Epithelial cell of esophagus (primary cell): ENCODE measurements at regions not wholly inside any gene's neighbourhood (a gene's known extent, or its start where the extent isn't known, plus 50 kb on each side); places are given as distances from the start of the nearest gene placed in this dataset.

Source experiments
- DNase-seq: peaks from one replicate; pipeline ENCODE4 v3.0.0; 2010; ENCODE audit warnings: low read depth
- H3K4me3 ChIP-seq: 2 replicates; pipeline ENCODE4 v1.5.1; 2011; ENCODE audit warnings: mild to moderate bottlenecking, low read length, control low read depth
- TF ChIP-seq, protein P1 (sequence below): IDR thresholded peaks from 2 replicates; pipeline ENCODE4 v1.5.1; 2011; ENCODE audit warnings: low read depth, mild to moderate bottlenecking, low read length, control low read depth, inconsistent platforms; ENCODE audit not compliant: insufficient read depth; ENCODE audit errors: missing control alignments

DNA sequence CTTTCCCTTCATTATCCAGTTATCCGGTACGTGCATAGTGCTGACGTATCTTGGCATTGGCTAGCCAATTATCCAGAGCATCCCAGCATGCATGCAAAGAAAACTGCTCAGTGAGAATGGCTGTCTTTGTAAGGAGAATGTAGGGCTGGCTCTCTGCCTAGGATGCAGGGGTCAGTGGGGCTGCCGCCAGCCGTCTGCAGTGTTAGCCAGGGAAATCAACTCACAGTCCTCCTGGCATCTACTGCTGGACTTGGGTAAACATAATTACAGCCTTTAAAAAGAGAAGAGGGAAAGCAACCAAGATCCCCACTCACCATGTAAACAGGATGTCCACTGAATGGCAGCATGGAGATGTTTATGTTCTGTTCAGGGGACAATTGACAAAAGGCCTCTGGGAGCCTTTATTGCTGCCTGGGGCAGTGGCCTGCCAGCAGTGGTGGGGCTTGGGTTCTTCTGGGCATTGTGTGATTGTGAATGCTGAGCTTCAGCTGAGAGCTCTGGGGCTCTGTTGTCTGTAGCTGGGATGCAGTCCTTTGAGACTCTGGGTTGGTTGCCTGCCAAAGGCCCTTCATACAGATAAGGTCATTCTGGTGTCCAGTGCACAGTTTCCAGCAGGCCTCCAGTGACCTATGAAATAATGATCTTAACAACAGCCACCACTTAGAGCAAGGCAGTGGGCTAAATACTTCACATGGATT, 121.8 kb downstream of the TBC1D30 start:
- DNase-seq = no peak
- TF ChIP-seq, protein P1, sequence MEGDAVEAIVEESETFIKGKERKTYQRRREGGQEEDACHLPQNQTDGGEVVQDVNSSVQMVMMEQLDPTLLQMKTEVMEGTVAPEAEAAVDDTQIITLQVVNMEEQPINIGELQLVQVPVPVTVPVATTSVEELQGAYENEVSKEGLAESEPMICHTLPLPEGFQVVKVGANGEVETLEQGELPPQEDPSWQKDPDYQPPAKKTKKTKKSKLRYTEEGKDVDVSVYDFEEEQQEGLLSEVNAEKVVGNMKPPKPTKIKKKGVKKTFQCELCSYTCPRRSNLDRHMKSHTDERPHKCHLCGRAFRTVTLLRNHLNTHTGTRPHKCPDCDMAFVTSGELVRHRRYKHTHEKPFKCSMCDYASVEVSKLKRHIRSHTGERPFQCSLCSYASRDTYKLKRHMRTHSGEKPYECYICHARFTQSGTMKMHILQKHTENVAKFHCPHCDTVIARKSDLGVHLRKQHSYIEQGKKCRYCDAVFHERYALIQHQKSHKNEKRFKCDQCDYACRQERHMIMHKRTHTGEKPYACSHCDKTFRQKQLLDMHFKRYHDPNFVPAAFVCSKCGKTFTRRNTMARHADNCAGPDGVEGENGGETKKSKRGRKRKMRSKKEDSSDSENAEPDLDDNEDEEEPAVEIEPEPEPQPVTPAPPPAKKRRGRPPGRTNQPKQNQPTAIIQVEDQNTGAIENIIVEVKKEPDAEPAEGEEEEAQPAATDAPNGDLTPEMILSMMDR = no peak
- H3K4me3 ChIP-seq = no peak overlapping the region

GRCh38 chr12:64950711-64951298, 126.4 kb downstream of the TBC1D30 start:
- TF ChIP-seq, protein P1 = no peak

DNA sequence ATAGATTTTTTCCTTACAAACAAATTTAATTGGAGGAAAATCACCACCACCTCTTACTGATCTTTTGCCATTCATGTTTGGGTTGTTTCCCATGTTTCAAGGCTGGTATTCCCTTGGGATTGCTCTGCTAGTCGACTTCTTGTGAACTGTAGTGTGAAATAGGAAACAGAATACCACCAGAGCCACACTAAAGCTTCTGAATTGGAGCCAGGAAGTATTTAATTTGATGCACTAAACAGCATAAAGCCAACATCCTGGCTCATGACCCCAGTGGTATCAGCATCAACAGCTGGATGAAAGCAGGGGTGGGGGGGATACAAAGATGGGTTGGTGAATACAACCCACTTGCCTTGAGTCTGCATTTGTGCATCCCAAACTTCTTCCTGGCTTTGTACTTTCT, 127.5 kb downstream of the TBC1D30 start:
- TF ChIP-seq, protein P1 = no peak
- no peak for DNase-seq
- no peak overlapping the region for H3K4me3 ChIP-seq

More at GRCh38 chr12:64950711-64951298, 126.4 kb downstream of the TBC1D30 start:
- DNase-seq = no peak
- H3K4me3 ChIP-seq = no peak overlapping the region

DNA sequence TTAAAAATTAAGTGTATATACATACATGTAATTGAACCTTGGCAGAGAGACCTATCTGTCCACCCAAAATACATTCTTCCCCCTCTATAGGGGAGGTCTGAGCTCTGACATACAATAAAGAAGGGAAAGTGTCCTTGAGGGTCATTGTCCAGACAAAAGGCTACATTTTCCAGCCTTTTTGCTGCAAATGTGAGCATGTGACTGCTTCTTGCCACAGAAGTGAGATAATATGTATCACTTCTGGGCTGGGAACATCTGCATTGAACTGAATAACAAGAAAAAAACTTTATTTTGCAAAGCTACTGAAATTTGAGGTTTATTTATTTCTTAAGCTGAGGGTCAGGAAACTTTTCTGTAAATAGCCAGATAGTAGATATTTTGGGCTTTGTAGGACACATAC, 131.3 kb downstream of the TBC1D30 start:
- H3K4me3 ChIP-seq = no peak overlapping the region
- TF ChIP-seq, protein P1 = no peak
- no peak for DNase-seq

GRCh38 chr12:64965920-64966319, 141.5 kb downstream of the TBC1D30 start:
- no peak for DNase-seq
- H3K4me3 ChIP-seq = no peak overlapping the region
- TF ChIP-seq, protein P1 = no peak

- TF ChIP-seq, protein P1 = no peak
- H3K4me3 ChIP-seq = no peak overlapping the region
- DNase-seq = peak; percentile 43
Observed at GRCh38 chr12:64968989-64969819, 144.8 kb downstream of the TBC1D30 start.
